Trophoblast cell (in vitro differentiated cells and primary cell): ENCODE measurements at regions not wholly inside any gene's neighbourhood (a gene's known extent, or its start where the extent isn't known, plus 50 kb on each side); places are given as distances from the start of the nearest gene placed in this dataset.

ENCODE experiments used
- DNase-seq, 2 donors: peaks; one replicate each; pipeline ENCODE4 v3.0.0-alpha.2; 2016
- H2AFZ ChIP-seq: 2 replicates; pipeline ENCODE4 v1.6.1; 2013; ENCODE audit warnings: low read length, moderate library complexity, mild to moderate bottlenecking; ENCODE audit not compliant: insufficient read depth, poor library complexity
- H2AK5ac ChIP-seq: 2 replicates; pipeline ENCODE4 v1.6.1; 2013; ENCODE audit warnings: mild to moderate bottlenecking, low read length
- H2BK120ac ChIP-seq: 2 replicates; pipeline ENCODE4 v1.6.1; 2013; ENCODE audit warnings: low read length, mild to moderate bottlenecking, moderate library complexity; ENCODE audit not compliant: insufficient read depth, poor library complexity
- H2BK12ac ChIP-seq: 2 replicates; pipeline ENCODE4 v1.6.1; 2013; ENCODE audit warnings: mild to moderate bottlenecking, low read length, moderate library complexity
- H2BK5ac ChIP-seq: 2 replicates; pipeline ENCODE4 v1.6.1; 2013; ENCODE audit warnings: low read length, low read depth, moderate library complexity, mild to moderate bottlenecking; ENCODE audit not compliant: poor library complexity
- H3K14ac ChIP-seq: 2 replicates; pipeline ENCODE4 v1.6.1; 2013; ENCODE audit warnings: mild to moderate bottlenecking, low read length
- H3K18ac ChIP-seq: 2 replicates; pipeline ENCODE4 v1.6.1; 2013; ENCODE audit warnings: mild to moderate bottlenecking, low read length
- H3K23ac ChIP-seq: 2 replicates; pipeline ENCODE4 v1.6.1; 2013; ENCODE audit warnings: low read length
- H3K27ac ChIP-seq: 2 replicates; pipeline ENCODE4 v1.5.1; 2013; ENCODE audit warnings: low read depth, mild to moderate bottlenecking, inconsistent platforms, low read length, moderate library complexity
- H3K27me3 ChIP-seq: 2 replicates; pipeline ENCODE4 v1.6.1; 2013; ENCODE audit warnings: inconsistent platforms, mild to moderate bottlenecking, low read length, moderate library complexity; ENCODE audit not compliant: insufficient read depth
- H3K36me3 ChIP-seq, 2 experiments: 1 replicate in 1 of 2; 2 replicates in 1 of 2; pipeline ENCODE4 v1.6.1; 2013; ENCODE audit warnings: low read length in 2 of 2, mild to moderate bottlenecking in 2 of 2, moderate library complexity in 1 of 2; ENCODE audit not compliant: insufficient read depth in 2 of 2, control insufficient read depth in 1 of 2
- H3K4ac ChIP-seq: 2 replicates; pipeline ENCODE4 v1.6.1; 2013; ENCODE audit warnings: low read depth, mild to moderate bottlenecking, low read length, moderate library complexity
- H3K4me1 ChIP-seq, 2 experiments: 1 replicate in 1 of 2; 2 replicates in 1 of 2; pipeline ENCODE4 v1.6.1; 2013; ENCODE audit warnings: low read length in 2 of 2, mild to moderate bottlenecking in 2 of 2, moderate library complexity in 1 of 2; ENCODE audit not compliant: insufficient read depth in 2 of 2, control insufficient read depth in 1 of 2
- H3K4me2 ChIP-seq: 2 replicates; pipeline ENCODE4 v1.6.1; 2013; ENCODE audit warnings: inconsistent platforms, mild to moderate bottlenecking, low read length, moderate library complexity
- H3K4me3 ChIP-seq: 2 replicates; pipeline ENCODE4 v1.5.1; 2013; ENCODE audit warnings: mild to moderate bottlenecking, low read depth, low read length, inconsistent platforms
- H3K79me1 ChIP-seq: one replicate; pipeline ENCODE4 v1.6.1; 2013; ENCODE audit warnings: low read length
- H3K79me2 ChIP-seq: 2 replicates; pipeline ENCODE4 v1.6.1; 2013; ENCODE audit warnings: low read length, mild to moderate bottlenecking; ENCODE audit not compliant: control insufficient read depth, insufficient read depth, poor library complexity
- H3K9ac ChIP-seq: 2 replicates; pipeline ENCODE4 v1.6.1; 2013; ENCODE audit warnings: mild to moderate bottlenecking, low read length
- H3K9me3 ChIP-seq: 2 replicates; pipeline ENCODE4 v1.6.1; 2013; ENCODE audit warnings: low read depth, mild to moderate bottlenecking, control low read depth, inconsistent platforms, low read length; ENCODE audit not compliant: insufficient read depth
- H4K12ac ChIP-seq: 2 replicates; pipeline ENCODE4 v1.6.1; 2013; ENCODE audit warnings: low read depth, mild to moderate bottlenecking, low read length, moderate library complexity
- H4K8ac ChIP-seq: 2 replicates; pipeline ENCODE4 v1.6.1; 2013; ENCODE audit warnings: low read depth, mild to moderate bottlenecking, low read length, moderate library complexity
- H4K91ac ChIP-seq: one replicate; pipeline ENCODE4 v1.6.1; 2013; ENCODE audit warnings: low read depth, mild to moderate bottlenecking, low read length, moderate library complexity
- WGBS: extraction: QIAGEN DNeasy Blood & Tissue Kit; methylation state at CpG from one replicate; pipeline ENCODE4 v1.1.7; 2013; ENCODE audit warnings: missing lambda C conversion rate; ENCODE audit not compliant: insufficient read length, insufficient coverage; ENCODE audit errors: extremely low coverage; 5-methylcytosine and 5-hydroxymethylcytosine counted together

DNA sequence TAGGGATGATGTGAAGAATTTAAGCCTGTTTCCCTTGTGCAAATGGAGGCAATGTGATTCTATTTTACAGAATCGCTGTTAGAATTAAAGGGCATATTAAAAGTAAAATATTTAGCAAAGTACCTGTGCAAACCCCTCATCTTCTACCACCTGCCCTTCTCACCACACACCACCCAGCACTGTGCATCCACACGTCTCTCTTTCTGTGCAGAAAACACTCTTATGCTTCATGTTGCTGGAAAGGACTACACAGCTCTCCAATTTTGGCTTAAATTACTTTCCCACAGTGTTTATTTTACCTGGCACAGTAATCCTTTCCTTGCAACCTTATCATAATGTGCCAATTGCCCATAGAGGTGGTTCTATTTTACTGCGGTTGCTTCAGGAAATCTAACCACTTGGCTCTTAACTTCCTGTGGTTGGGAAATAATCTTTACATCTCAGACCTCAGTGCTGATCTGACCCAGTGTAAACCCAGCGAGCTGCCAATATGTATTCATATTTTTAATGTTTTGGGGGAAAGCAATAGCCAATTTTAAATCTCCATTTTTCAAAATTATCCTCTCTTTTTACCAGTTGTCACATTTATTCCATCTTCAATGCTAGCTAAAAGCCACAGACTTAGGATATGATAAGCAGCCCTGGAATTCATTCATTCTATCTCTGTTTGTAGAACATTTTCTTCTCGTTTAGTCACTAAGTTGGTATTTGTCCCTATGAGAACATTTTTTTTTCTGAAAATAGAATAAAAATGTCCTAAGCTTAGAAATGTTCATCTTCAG lies 250.9 kb downstream of the DSEL start:
- Histone ChIP-seq H3K4me1 (no peaks in the 10 kb centered on the region), H2BK120ac (no peak overlapping the region), H3K9me3 (no peaks in the 10 kb centered on the region), H2BK12ac (no peak overlapping the region), H2BK5ac (no peak overlapping the region), H3K79me2 (no peaks in the 10 kb centered on the region), H3K18ac (no peak overlapping the region), H3K36me3 (no peaks in the 10 kb centered on the region), H3K27me3 (no peaks in the 10 kb centered on the region), H3K4me2 (no peak overlapping the region), H4K8ac (no peak overlapping the region), H2AFZ (no peak overlapping the region), H3K23ac (no peak overlapping the region), H3K4ac (no peak overlapping the region), H3K79me1 (no peaks in the 10 kb centered on the region), H2AK5ac (no peak overlapping the region), H4K91ac (no peak overlapping the region), H3K4me3 (no peak overlapping the region), H3K14ac (no peak overlapping the region), H3K9ac (no peak overlapping the region), H3K27ac (no peak overlapping the region), H4K12ac (no peak overlapping the region)
- WGBS = no CpG with 5 or more reads among the region's 5 CpGs
- peak in 1 of 2 donors; percentile 56 for DNase-seq

- no peaks in the 10 kb centered on the region for H3K27me3 ChIP-seq
- H3K18ac ChIP-seq = no peak overlapping the region
- no peaks in the 10 kb centered on the region for H3K79me1 ChIP-seq
- DNase-seq = no peak
- H3K14ac ChIP-seq = no peak overlapping the region
- no peak overlapping the region for H2AFZ ChIP-seq
- no peak overlapping the region for H4K91ac ChIP-seq
- H3K27ac ChIP-seq = no peak overlapping the region
- no peak overlapping the region for H3K4me2 ChIP-seq
- H3K4me1 ChIP-seq = no peaks in the 10 kb centered on the region
- H4K12ac ChIP-seq = no peak overlapping the region
- WGBS = no CpG with 5 or more reads among the region's 3 CpGs
- no peaks in the 10 kb centered on the region for H3K9me3 ChIP-seq
- H2BK120ac ChIP-seq = no peak overlapping the region
- H2AK5ac ChIP-seq = no peak overlapping the region
- H3K23ac ChIP-seq = no peak overlapping the region
- H4K8ac ChIP-seq = no peak overlapping the region
- H2BK5ac ChIP-seq = no peak overlapping the region
- H2BK12ac ChIP-seq = no peak overlapping the region
- no peaks in the 10 kb centered on the region for H3K36me3 ChIP-seq
- no peak overlapping the region for H3K4me3 ChIP-seq
- no peaks in the 10 kb centered on the region for H3K79me2 ChIP-seq
- H3K9ac ChIP-seq = no peak overlapping the region
- no peak overlapping the region for H3K4ac ChIP-seq
These were observed 254.5 kb downstream of the DSEL start for GRCh38 chr18:67261931-67262552.

GRCh38 chr18:67260841-67261240 lies 255.7 kb downstream of the DSEL start:
- H3K4ac ChIP-seq = no peak overlapping the region
- H4K8ac ChIP-seq = no peak overlapping the region
- H3K4me3 ChIP-seq = no peak overlapping the region
- no peaks in the 10 kb centered on the region for H3K27me3 ChIP-seq
- H3K79me1 ChIP-seq = no peaks in the 10 kb centered on the region
- DNase-seq = no peak
- H3K27ac ChIP-seq = no peak overlapping the region
- H2BK12ac ChIP-seq = no peak overlapping the region
- no peaks in the 10 kb centered on the region for H3K36me3 ChIP-seq
- no peak overlapping the region for H3K4me2 ChIP-seq
- no peak overlapping the region for H3K23ac ChIP-seq
- H3K9me3 ChIP-seq = no peaks in the 10 kb centered on the region
- H2BK120ac ChIP-seq = no peak overlapping the region
- no peak overlapping the region for H2AFZ ChIP-seq
- H4K91ac ChIP-seq = no peak overlapping the region
- no peaks in the 10 kb centered on the region for H3K4me1 ChIP-seq
- WGBS = no CpG with 5 or more reads among the region's 5 CpGs
- H3K9ac ChIP-seq = no peak overlapping the region
- H3K14ac ChIP-seq = no peak overlapping the region
- H3K18ac ChIP-seq = no peak overlapping the region
- H2AK5ac ChIP-seq = no peak overlapping the region
- H3K79me2 ChIP-seq = no peaks in the 10 kb centered on the region
- no peak overlapping the region for H2BK5ac ChIP-seq
- H4K12ac ChIP-seq = no peak overlapping the region

DNA sequence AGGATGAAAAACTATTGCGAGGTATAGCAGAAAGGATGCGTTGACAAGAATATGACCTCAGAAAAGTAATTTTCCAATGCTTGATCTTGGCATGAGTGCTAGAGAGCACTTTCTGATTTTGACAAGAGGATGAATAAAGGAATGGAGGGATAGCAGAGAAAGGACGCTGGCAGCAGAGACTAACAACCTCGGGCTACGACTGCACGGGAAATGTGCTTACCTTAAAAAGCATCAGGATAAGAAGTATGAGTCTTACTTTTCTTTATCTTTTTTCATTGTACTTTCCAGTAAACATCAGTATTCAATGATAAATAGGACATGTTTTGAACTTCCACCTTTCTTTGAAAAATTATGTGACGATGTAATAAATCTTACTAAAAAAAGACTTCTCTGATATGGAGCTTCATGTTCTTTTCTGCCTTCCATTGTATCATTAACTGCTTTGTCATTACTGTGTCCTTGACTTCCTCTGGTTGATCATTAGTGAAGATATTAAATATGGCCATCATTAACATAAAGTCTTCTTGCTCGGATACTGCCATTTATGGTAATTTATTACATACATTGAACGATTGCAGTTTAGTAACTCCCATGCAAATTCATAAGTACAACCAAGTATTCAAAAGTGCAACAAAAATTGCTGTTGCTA lies 265.6 kb downstream of the DSEL start:
- H4K12ac ChIP-seq = no peak overlapping the region
- no peaks in the 10 kb centered on the region for H3K79me1 ChIP-seq
- no peaks in the 10 kb centered on the region for H3K9me3 ChIP-seq
- no peaks in the 10 kb centered on the region for H3K79me2 ChIP-seq
- WGBS = no CpG with 5 or more reads among the region's 9 CpGs
- no peak overlapping the region for H3K4ac ChIP-seq
- H2BK12ac ChIP-seq = no peak overlapping the region
- H3K4me3 ChIP-seq = no peak overlapping the region
- no peak overlapping the region for H3K18ac ChIP-seq
- DNase-seq = no peak
- no peak overlapping the region for H3K9ac ChIP-seq
- H4K8ac ChIP-seq = no peak overlapping the region
- H2BK5ac ChIP-seq = no peak overlapping the region
- no peak overlapping the region for H3K27ac ChIP-seq
- no peak overlapping the region for H3K23ac ChIP-seq
- no peak overlapping the region for H2BK120ac ChIP-seq
- no peak overlapping the region for H3K4me2 ChIP-seq
- no peak overlapping the region for H2AK5ac ChIP-seq
- no peak overlapping the region for H3K14ac ChIP-seq
- no peak overlapping the region for H4K91ac ChIP-seq
- no peaks in the 10 kb centered on the region for H3K36me3 ChIP-seq
- no peaks in the 10 kb centered on the region for H3K27me3 ChIP-seq
- H2AFZ ChIP-seq = no peak overlapping the region
- H3K4me1 ChIP-seq = no peaks in the 10 kb centered on the region
